ENCODE measurements at regions not wholly inside any gene's neighbourhood (a gene's known extent, or its start where the extent isn't known, plus 50 kb on each side); places are given as distances from the start of the nearest gene placed in this dataset.

DNA sequence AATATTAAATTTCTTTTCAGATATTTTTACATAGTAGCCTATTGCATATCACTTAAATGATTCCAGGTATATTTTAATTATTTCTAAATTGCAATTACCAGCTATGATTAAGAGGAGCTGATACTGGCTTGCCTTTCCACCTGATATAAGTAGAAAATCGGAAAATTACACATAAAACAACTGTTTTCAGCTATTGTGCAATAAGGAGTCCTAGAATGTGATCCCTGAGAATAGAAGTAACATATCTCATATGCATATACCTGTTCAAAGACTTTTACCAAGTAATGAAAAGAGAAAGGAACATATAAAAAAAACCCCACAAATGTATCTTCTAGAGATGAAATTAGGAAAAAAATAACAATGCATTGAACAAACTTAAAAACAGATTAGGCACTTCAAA lies 1354.6 kb upstream of the PCDH9 start:
- no TSS peak for BruUV-seq (replicated peaks)
- Histone ChIP-seq H3K4me1 (no peaks in the 10 kb centered on the region), H3K36me3 (ENCODE audit: control insufficient read depth, insufficient read depth, low read length) (no peaks in the 10 kb centered on the region), H3K9me3 (no peaks in the 10 kb centered on the region), H3K4me3 (ENCODE audit: low read depth, low read length) (no peak overlapping the region), H3K27me3 (replicated peaks; ENCODE audit: control insufficient read depth, insufficient read depth, low read length) (no peaks in the 10 kb centered on the region)
- DNase-seq = no peak
- intact Hi-C loops (cut with micrococcal nuclease; ENCODE audit: unreplicated experiment) = no loop called here
- ChIA-PET CTCF (no interaction called here), POLR2A (no interaction called here)
- Mint-ChIP-seq H3K4me1 (ENCODE audit: low read depth, unreplicated experiment) (no peaks in the 10 kb centered on the region), H3K27me3 (ENCODE audit: insufficient read depth, unreplicated experiment) (no peaks in the 10 kb centered on the region), H3K27ac (ENCODE audit: unreplicated experiment) (no peak overlapping the region), H3K9me3 (ENCODE audit: unreplicated experiment) (no peaks in the 10 kb centered on the region), H3K36me3 (ENCODE audit: insufficient read depth, unreplicated experiment) (no peaks in the 10 kb centered on the region), H3K4me3 (ENCODE audit: unreplicated experiment) (no peak overlapping the region)
- TF ChIP-seq, protein P1, sequence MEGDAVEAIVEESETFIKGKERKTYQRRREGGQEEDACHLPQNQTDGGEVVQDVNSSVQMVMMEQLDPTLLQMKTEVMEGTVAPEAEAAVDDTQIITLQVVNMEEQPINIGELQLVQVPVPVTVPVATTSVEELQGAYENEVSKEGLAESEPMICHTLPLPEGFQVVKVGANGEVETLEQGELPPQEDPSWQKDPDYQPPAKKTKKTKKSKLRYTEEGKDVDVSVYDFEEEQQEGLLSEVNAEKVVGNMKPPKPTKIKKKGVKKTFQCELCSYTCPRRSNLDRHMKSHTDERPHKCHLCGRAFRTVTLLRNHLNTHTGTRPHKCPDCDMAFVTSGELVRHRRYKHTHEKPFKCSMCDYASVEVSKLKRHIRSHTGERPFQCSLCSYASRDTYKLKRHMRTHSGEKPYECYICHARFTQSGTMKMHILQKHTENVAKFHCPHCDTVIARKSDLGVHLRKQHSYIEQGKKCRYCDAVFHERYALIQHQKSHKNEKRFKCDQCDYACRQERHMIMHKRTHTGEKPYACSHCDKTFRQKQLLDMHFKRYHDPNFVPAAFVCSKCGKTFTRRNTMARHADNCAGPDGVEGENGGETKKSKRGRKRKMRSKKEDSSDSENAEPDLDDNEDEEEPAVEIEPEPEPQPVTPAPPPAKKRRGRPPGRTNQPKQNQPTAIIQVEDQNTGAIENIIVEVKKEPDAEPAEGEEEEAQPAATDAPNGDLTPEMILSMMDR (IDR thresholded peaks at IDR 0.05; ENCODE audit: insufficient read depth in 1 of 2, low read depth in 1 of 2, low read length in 1 of 2, severe bottlenecking in 1 of 2, unreplicated experiment in 1 of 2) = no peak

DNA sequence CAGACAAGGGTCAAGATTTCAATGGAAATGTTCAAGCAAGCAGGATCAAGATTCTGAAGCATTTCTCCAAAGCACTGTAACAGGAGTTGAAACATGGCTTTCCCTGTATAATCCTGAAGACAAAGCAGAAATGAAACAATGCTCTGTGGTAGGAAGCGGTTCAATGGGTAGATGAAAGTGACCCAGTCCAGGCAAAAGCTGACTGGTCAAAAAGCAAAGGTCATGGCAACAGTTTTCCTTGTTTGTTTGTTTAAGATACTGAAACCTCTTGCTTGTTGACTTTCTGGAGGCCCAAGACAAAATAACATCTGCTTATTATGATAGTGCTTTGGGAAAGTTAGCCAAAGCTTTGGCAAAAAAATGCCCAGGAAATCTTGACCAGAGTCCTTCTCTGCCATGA lies 1343.9 kb upstream of the PCDH9 start:
- TF ChIP-seq, protein P1 (IDR thresholded peaks at IDR 0.05; ENCODE audit: insufficient read depth in 1 of 2, low read depth in 1 of 2, low read length in 1 of 2, severe bottlenecking in 1 of 2, unreplicated experiment in 1 of 2) = no peak
- Mint-ChIP-seq H3K4me1 (ENCODE audit: low read depth, unreplicated experiment) (peaks cover 7% of the 10 kb centered on the region), H3K4me3 (ENCODE audit: unreplicated experiment) (no peak overlapping the region), H3K9me3 (ENCODE audit: unreplicated experiment) (no peaks in the 10 kb centered on the region), H3K27me3 (ENCODE audit: insufficient read depth, unreplicated experiment) (no peaks in the 10 kb centered on the region), H3K36me3 (ENCODE audit: insufficient read depth, unreplicated experiment) (no peaks in the 10 kb centered on the region), H3K27ac (ENCODE audit: unreplicated experiment) (no peak overlapping the region)
- no TSS peak for BruUV-seq (replicated peaks)
- Histone ChIP-seq H3K4me1 (no peaks in the 10 kb centered on the region), H3K36me3 (ENCODE audit: control insufficient read depth, insufficient read depth, low read length) (no peaks in the 10 kb centered on the region), H3K27me3 (replicated peaks; ENCODE audit: control insufficient read depth, insufficient read depth, low read length) (no peaks in the 10 kb centered on the region), H3K9me3 (no peaks in the 10 kb centered on the region), H3K4me3 (ENCODE audit: low read depth, low read length) (no peak overlapping the region)
- ChIA-PET POLR2A (no interaction called here), CTCF (no interaction called here)
- no peak for DNase-seq
- intact Hi-C loops (cut with micrococcal nuclease; ENCODE audit: unreplicated experiment) = no loop called here

DNA sequence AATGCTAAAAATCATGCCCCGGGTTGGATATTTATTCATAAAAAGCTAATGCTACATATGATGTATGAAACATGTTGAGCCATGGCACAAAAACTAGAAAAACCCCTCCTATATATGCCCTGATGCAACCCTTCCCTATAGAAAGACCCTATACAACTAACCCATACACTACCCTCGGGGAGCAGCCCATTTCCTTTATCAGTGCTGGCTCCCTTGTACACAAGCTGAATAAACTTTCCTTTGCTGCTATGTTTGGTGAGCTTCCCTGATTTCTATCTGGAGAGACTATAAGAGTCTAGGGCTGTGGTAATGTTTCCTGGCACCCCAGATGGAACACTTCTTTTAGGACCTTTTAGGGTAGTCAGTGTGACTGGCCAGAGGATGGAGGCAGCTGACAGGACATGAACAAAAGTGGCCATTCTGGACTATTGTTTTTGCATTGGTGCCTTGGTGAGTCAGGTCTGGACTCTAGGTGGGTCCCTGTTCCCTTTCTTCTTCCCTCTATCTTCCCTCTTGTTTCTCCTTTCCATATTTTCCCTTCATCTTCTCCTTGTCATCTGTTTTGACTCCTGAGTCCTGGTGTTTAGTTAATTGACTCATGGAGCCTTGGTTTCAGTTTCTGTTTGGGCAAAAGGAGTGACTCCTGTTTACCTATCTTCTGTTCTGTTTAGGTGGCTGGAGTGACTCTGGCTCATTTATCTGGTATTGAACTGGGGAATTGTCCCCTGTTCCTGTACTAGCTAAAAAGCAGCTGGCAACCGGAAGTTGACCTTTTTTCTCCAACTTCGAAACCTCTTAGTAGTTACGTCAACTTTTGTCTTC lies 1321.8 kb upstream of the PCDH9 start:
- Histone ChIP-seq H3K4me3 (ENCODE audit: low read depth, low read length) (no peak overlapping the region), H3K4me1 (no peaks in the 10 kb centered on the region), H3K36me3 (ENCODE audit: control insufficient read depth, insufficient read depth, low read length) (no peaks in the 10 kb centered on the region), H3K27me3 (replicated peaks; ENCODE audit: control insufficient read depth, insufficient read depth, low read length) (no peaks in the 10 kb centered on the region), H3K9me3 (no peaks in the 10 kb centered on the region)
- POLR2A ChIA-PET = no interaction called here
- Mint-ChIP-seq H3K27me3 (ENCODE audit: insufficient read depth, unreplicated experiment) (no peaks in the 10 kb centered on the region), H3K4me1 (ENCODE audit: low read depth, unreplicated experiment) (no peaks in the 10 kb centered on the region), H3K36me3 (ENCODE audit: insufficient read depth, unreplicated experiment) (no peaks in the 10 kb centered on the region), H3K27ac (ENCODE audit: unreplicated experiment) (no peak overlapping the region), H3K9me3 (ENCODE audit: unreplicated experiment) (no peaks in the 10 kb centered on the region), H3K4me3 (ENCODE audit: unreplicated experiment) (no peak overlapping the region)
- TF ChIP-seq, protein P1 (IDR thresholded peaks at IDR 0.05; ENCODE audit: insufficient read depth in 1 of 2, low read depth in 1 of 2, low read length in 1 of 2, severe bottlenecking in 1 of 2, unreplicated experiment in 1 of 2) = no peak
- CTCF ChIA-PET = no interaction called here
- DNase-seq = no peak
- intact Hi-C loops (cut with micrococcal nuclease; ENCODE audit: unreplicated experiment) = no loop called here
- BruUV-seq (replicated peaks) = no TSS peak

All from Caco-2 (cell line).